Hippocampal formation (tissue), 2 donors: ENCODE measurements at regions not wholly inside any gene's neighbourhood (a gene's known extent, or its start where the extent isn't known, plus 50 kb on each side); places are given as distances from the start of the nearest gene placed in this dataset.
A peak's percentile ranks its signal among the peaks of the same experiment; 100 is the strongest.
"Not testable (repeated sequence)": the region's sequence is repeated elsewhere in the genome, so short reads cannot be mapped to it uniquely, and the experiment has no call there.

Experiments
- DNase-seq, 2 donors: peaks; one replicate each; lab custom pipeline; 2025; lab: John Stamatoyannopoulos, UW

- DNase-seq = no peak
Measured at GRCh38 chr6:69487688-69488087, 309.1 kb downstream of the LMBRD1 start.

- DNase-seq = no peak
Measured at GRCh38 chr6:69466979-69467570, 329.7 kb downstream of the LMBRD1 start.

GRCh38 chr6:69465866-69466265 lies 330.9 kb downstream of the LMBRD1 start:
- no peak for DNase-seq

GRCh38 chr6:69456086-69456485 lies 340.7 kb downstream of the LMBRD1 start:
- peak; percentile 15 to 71 for DNase-seq

- DNase-seq = not testable (repeated sequence)
Measured at GRCh38 chr6:69454619-69455018, 342.2 kb downstream of the LMBRD1 start.

GRCh38 chr6:69450493-69450892 lies 346.3 kb downstream of the LMBRD1 start:
- DNase-seq = not testable (repeated sequence)

- no peak for DNase-seq
Measured at GRCh38 chr6:69449887-69450286, 346.9 kb downstream of the LMBRD1 start.
